Gastroesophageal sphincter (tissue), 3 donors: ENCODE measurements at regions not wholly inside any gene's neighbourhood (a gene's known extent, or its start where the extent isn't known, plus 50 kb on each side); places are given as distances from the start of the nearest gene placed in this dataset.

ENCODE experiments used
- CTCF ChIP-seq, 4 experiments: fragments of 200-600 bp in 2 of 4; fragments of 450-650 bp in 2 of 4; sonication (generic) in 1 of 4; IDR thresholded peaks; one replicate each; pipeline ENCODE4 v1.5.1; 2017 to 2019; ENCODE audit warnings: antibody characterized with exemption in 4 of 4, mild to moderate bottlenecking in 2 of 4, moderate library complexity in 2 of 4
- POLR2AphosphoS5 ChIP-seq: sonication (generic); formaldehyde crosslinking; IDR thresholded peaks from one replicate; pipeline ENCODE4 v1.6.1; 2017; ENCODE audit warnings: antibody characterized with exemption

GRCh38 chr5:155530046-155530445 is 516.5 kb downstream of the KIF4B start:
- TF ChIP-seq CTCF (IDR thresholded peaks at IDR 0.05): no peak
- no peak for TF ChIP-seq POLR2AphosphoS5
